ENCODE measurements at regions not wholly inside any gene's neighbourhood (a gene's known extent, or its start where the extent isn't known, plus 50 kb on each side); places are given as distances from the start of the nearest gene placed in this dataset.

DNA sequence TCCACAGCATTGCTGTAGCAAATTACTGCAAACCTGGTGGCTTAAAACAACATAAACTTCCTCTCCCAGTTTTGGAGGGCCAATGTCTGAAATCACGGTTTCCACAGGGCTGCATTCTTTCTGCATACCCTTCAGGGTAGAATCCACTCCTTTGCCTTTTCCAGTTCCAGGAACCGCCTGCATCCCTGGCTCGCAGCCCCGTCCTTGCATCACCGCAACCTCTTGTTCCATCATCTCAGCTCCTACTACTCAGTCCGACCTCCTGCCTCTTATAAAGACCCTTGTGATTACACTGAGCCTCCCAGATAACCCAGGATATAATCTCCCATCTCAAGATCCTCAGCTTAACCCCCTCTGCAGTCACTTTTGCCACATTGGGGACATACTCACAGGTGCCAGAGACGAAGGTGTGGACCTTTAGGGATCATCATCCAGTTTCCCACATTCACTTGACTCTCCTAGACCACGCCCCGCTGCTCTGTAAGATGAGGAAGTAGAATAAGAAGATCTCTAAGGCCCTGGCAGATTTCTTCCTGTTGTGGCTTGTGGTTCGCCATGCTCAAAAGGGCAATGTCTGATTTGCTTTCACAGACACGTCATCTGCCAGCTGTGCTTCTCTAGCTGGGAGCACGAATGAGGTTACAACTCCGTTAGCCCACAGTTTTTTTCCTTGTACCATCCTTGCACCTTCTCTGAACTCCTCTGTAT, 103.6 kb upstream of the AGAP1 start:
- Histone ChIP-seq H3K27ac (ENCODE audit: extremely low read depth, low read depth, low read length) (no peak overlapping the region), H3K9me3 (ENCODE audit: control insufficient read depth, insufficient read depth, low read depth, low read length) (no peaks in the 10 kb centered on the region), H3K4me3 (ENCODE audit: low read depth, low read length) (no peak overlapping the region), H3K4me1 (ENCODE audit: control insufficient read depth, insufficient read depth, low read length) (no peaks in the 10 kb centered on the region), H3K36me3 (ENCODE audit: control insufficient read depth in 2 of 2, insufficient read depth in 1 of 2, low read length in 2 of 2) (no peaks in the 10 kb centered on the region)
- ChIA-PET CTCF (no interaction called here), POLR2A (no interaction called here)
- TF ChIP-seq GLIS1 (tag by site-specific recombination; IDR thresholded peaks at IDR 0.05) = no peak
- TF ChIP-seq ZNF600 (tag by site-specific recombination; IDR thresholded peaks at IDR 0.05) = no peak
- no peak for TF ChIP-seq ZNF791 (tag by site-specific recombination; IDR thresholded peaks at IDR 0.05)
- no peak for TF ChIP-seq SCRT1 (tag by site-specific recombination; IDR thresholded peaks at IDR 0.05; ENCODE audit: borderline replicate concordance)
- TF ChIP-seq KLF8 (tag by site-specific recombination; IDR thresholded peaks at IDR 0.05) = no peak
- TF ChIP-seq FEZF1 (tag by site-specific recombination; IDR thresholded peaks at IDR 0.05) = no peak
- TF ChIP-seq, protein P1, sequence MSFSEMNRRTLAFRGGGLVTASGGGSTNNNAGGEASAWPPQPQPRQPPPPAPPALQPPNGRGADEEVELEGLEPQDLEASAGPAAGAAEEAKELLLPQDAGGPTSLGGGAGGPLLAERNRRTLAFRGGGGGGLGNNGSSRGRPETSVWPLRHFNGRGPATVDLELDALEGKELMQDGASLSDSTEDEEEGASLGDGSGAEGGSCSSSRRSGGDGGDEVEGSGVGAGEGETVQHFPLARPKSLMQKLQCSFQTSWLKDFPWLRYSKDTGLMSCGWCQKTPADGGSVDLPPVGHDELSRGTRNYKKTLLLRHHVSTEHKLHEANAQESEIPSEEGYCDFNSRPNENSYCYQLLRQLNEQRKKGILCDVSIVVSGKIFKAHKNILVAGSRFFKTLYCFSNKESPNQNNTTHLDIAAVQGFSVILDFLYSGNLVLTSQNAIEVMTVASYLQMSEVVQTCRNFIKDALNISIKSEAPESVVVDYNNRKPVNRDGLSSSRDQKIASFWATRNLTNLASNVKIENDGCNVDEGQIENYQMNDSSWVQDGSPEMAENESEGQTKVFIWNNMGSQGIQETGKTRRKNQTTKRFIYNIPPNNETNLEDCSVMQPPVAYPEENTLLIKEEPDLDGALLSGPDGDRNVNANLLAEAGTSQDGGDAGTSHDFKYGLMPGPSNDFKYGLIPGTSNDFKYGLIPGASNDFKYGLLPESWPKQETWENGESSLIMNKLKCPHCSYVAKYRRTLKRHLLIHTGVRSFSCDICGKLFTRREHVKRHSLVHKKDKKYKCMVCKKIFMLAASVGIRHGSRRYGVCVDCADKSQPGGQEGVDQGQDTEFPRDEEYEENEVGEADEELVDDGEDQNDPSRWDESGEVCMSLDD (tag by site-specific recombination; IDR thresholded peaks at IDR 0.05) = no peak
- TF ChIP-seq, protein P2, sequence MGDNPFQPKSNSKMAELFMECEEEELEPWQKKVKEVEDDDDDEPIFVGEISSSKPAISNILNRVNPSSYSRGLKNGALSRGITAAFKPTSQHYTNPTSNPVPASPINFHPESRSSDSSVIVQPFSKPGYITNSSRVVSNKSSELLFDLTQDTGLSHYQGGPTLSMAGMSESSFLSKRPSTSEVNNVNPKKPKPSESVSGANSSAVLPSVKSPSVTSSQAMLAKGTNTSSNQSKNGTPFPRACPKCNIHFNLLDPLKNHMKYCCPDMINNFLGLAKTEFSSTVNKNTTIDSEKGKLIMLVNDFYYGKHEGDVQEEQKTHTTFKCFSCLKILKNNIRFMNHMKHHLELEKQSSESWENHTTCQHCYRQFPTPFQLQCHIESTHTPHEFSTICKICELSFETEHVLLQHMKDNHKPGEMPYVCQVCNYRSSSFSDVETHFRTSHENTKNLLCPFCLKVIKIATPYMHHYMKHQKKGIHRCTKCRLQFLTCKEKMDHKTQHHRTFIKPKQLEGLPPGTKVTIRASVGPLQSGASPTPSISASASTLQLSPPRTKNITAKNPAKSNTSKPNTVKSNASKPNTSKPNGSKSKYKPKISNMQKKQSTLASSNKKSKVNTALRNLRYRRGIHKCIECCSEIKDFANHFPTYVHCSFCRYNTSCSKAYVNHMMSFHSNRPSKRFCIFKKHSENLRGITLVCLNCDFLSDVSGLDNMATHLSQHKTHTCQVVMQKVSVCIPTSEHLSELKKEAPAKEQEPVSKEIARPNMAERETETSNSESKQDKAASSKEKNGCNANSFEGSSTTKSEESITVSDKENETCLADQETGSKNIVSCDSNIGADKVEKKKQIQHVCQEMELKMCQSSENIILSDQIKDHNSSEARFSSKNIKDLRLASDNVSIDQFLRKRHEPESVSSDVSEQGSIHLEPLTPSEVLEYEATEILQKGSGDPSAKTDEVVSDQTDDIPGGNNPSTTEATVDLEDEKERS (tag by site-specific recombination; IDR thresholded peaks at IDR 0.05) = no peak
- TF ChIP-seq, protein P3, sequence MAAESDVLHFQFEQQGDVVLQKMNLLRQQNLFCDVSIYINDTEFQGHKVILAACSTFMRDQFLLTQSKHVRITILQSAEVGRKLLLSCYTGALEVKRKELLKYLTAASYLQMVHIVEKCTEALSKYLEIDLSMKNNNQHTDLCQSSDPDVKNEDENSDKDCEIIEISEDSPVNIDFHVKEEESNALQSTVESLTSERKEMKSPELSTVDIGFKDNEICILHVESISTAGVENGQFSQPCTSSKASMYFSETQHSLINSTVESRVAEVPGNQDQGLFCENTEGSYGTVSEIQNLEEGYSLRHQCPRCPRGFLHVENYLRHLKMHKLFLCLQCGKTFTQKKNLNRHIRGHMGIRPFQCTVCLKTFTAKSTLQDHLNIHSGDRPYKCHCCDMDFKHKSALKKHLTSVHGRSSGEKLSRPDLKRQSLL (tag by site-specific recombination; IDR thresholded peaks at IDR 0.05) = no peak
- TF ChIP-seq, protein P4, sequence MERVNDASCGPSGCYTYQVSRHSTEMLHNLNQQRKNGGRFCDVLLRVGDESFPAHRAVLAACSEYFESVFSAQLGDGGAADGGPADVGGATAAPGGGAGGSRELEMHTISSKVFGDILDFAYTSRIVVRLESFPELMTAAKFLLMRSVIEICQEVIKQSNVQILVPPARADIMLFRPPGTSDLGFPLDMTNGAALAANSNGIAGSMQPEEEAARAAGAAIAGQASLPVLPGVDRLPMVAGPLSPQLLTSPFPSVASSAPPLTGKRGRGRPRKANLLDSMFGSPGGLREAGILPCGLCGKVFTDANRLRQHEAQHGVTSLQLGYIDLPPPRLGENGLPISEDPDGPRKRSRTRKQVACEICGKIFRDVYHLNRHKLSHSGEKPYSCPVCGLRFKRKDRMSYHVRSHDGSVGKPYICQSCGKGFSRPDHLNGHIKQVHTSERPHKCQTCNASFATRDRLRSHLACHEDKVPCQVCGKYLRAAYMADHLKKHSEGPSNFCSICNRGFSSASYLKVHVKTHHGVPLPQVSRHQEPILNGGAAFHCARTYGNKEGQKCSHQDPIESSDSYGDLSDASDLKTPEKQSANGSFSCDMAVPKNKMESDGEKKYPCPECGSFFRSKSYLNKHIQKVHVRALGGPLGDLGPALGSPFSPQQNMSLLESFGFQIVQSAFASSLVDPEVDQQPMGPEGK (tag by site-specific recombination; IDR thresholded peaks at IDR 0.05) = no peak
- TF ChIP-seq ZNF544 (tag by site-specific recombination; IDR thresholded peaks at IDR 0.05) = no peak
- TF ChIP-seq KLF7 (tag by site-specific recombination; IDR thresholded peaks at IDR 0.05; ENCODE audit: borderline replicate concordance) = no peak
- no peak for TF ChIP-seq ZXDB (tag by site-specific recombination; IDR thresholded peaks at IDR 0.05)
- TF ChIP-seq YY2 (tag by site-specific recombination; IDR thresholded peaks at IDR 0.05) = no peak

DNA sequence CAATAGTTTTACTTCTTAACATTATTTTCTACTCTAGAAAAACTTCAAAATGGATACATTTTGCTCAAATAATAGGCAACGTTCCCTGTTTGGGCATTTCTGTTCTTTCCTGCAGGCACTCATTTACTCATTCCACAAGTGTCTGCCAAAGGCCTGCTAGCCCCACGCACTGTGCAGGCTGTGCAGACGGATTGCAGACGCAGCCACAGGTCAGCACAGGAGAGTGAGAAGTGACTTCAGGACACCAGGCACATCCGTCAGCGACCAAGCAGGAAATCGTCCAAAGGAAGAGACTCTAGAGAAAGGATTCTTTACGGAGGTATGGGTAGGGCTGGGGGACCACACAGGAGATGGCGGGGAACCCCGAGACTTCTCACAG, 103.0 kb upstream of the AGAP1 start:
- H3K4me1 ChIP-seq (ENCODE audit: control insufficient read depth, insufficient read depth, low read length) = no peaks in the 10 kb centered on the region
- H3K36me3 ChIP-seq (ENCODE audit: control insufficient read depth in 2 of 2, insufficient read depth in 1 of 2, low read length in 2 of 2) = no peaks in the 10 kb centered on the region
- ChIA-PET POLR2A (no interaction called here), CTCF (no interaction called here)
- no peaks in the 10 kb centered on the region for H3K9me3 ChIP-seq (ENCODE audit: control insufficient read depth, insufficient read depth, low read depth, low read length)
- H3K27ac ChIP-seq (ENCODE audit: extremely low read depth, low read depth, low read length) = no peak overlapping the region
- no peak overlapping the region for H3K4me3 ChIP-seq (ENCODE audit: low read depth, low read length)
- TF ChIP-seq SCRT1 (tag by site-specific recombination; IDR thresholded peaks at IDR 0.05; ENCODE audit: borderline replicate concordance) (no peak), SP7 (tag by site-specific recombination; IDR thresholded peaks at IDR 0.05) (no peak), ZNF184 (tag by site-specific recombination; IDR thresholded peaks at IDR 0.05) (no peak), ZNF624 (tag by site-specific recombination; IDR thresholded peaks at IDR 0.05) (no peak), ZFP41 (tag by site-specific recombination; IDR thresholded peaks at IDR 0.05; ENCODE audit: borderline replicate concordance) (no peak), ZNF830 (tag by site-specific recombination; IDR thresholded peaks at IDR 0.05; ENCODE audit: low read depth) (no peak), ZNF391 (tag by site-specific recombination; IDR thresholded peaks at IDR 0.05; ENCODE audit: borderline replicate concordance, low read depth) (no peak), ZNF626 (tag by site-specific recombination; IDR thresholded peaks at IDR 0.05) (no peak), SCRT2 (tag by site-specific recombination; IDR thresholded peaks at IDR 0.05) (no peak), ZNF571 (tag by site-specific recombination; IDR thresholded peaks at IDR 0.05) (no peak), ZNF302 (tag by site-specific recombination; IDR thresholded peaks at IDR 0.05; ENCODE audit: low read depth) (no peak), ZNF10 (tag by site-specific recombination; IDR thresholded peaks at IDR 0.05) (no peak)
- TF ChIP-seq, protein P5, sequence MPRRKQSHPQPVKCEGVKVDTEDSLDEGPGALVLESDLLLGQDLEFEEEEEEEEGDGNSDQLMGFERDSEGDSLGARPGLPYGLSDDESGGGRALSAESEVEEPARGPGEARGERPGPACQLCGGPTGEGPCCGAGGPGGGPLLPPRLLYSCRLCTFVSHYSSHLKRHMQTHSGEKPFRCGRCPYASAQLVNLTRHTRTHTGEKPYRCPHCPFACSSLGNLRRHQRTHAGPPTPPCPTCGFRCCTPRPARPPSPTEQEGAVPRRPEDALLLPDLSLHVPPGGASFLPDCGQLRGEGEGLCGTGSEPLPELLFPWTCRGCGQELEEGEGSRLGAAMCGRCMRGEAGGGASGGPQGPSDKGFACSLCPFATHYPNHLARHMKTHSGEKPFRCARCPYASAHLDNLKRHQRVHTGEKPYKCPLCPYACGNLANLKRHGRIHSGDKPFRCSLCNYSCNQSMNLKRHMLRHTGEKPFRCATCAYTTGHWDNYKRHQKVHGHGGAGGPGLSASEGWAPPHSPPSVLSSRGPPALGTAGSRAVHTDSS (tag by site-specific recombination; IDR thresholded peaks at IDR 0.05) = no peak

All from HEK293 (cell line).